Adrenal gland (tissue), 5 donors: ENCODE measurements at regions not wholly inside any gene's neighbourhood (a gene's known extent, or its start where the extent isn't known, plus 50 kb on each side); places are given as distances from the start of the nearest gene placed in this dataset.

Source experiments
- POLR2A ChIP-seq, 2 donors: fragments of 450-650 bp; IDR thresholded peaks; one replicate each; pipeline ENCODE4 v1.6.1; 2017; ENCODE audit warnings: antibody characterized with exemption in 2 of 2, mild to moderate bottlenecking in 2 of 2, moderate library complexity in 1 of 2
- TF ChIP-seq, protein P1 (sequence below), 6 experiments: fragments of 450-650 bp in 4 of 6; fragments of 200-600 bp in 2 of 6; sonication (generic) in 1 of 6; IDR thresholded peaks; 1 replicate in 5 of 6; 2 replicates in 1 of 6; pipeline versions ENCODE4 v1.5.1 to v1.8.0; 2016 to 2021; ENCODE audit warnings: antibody characterized with exemption in 6 of 6, mild to moderate bottlenecking in 2 of 6, moderate library complexity in 1 of 6
- donor health status: DM: no; HTN: no; CAD: no.

GRCh38 chr10:108254089-108254488 is 1089.6 kb upstream of the SORCS1 start:
- TF ChIP-seq, protein P1, sequence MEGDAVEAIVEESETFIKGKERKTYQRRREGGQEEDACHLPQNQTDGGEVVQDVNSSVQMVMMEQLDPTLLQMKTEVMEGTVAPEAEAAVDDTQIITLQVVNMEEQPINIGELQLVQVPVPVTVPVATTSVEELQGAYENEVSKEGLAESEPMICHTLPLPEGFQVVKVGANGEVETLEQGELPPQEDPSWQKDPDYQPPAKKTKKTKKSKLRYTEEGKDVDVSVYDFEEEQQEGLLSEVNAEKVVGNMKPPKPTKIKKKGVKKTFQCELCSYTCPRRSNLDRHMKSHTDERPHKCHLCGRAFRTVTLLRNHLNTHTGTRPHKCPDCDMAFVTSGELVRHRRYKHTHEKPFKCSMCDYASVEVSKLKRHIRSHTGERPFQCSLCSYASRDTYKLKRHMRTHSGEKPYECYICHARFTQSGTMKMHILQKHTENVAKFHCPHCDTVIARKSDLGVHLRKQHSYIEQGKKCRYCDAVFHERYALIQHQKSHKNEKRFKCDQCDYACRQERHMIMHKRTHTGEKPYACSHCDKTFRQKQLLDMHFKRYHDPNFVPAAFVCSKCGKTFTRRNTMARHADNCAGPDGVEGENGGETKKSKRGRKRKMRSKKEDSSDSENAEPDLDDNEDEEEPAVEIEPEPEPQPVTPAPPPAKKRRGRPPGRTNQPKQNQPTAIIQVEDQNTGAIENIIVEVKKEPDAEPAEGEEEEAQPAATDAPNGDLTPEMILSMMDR (IDR thresholded peaks at IDR 0.05) = no peak
- no peak for TF ChIP-seq POLR2A (IDR thresholded peaks at IDR 0.05)
